HepG2 (cell line): ENCODE measurements at regions not wholly inside any gene's neighbourhood (a gene's known extent, or its start where the extent isn't known, plus 50 kb on each side); places are given as distances from the start of the nearest gene placed in this dataset.

Source experiments
- ATAC-seq: fragments of 200-7000 bp; cut with Tn5 transposase; 3 replicates; pipeline ENCODE4 v1.9.1; 2020; ENCODE audit warnings: mild to moderate bottlenecking, moderate library complexity
- BruUV-seq: library from RNA; stranded (reverse); fragments of 400-500 nt; replicated peaks from 2 replicates; lab custom pipeline; 2021; lab: Mats Ljungman, UMichigan
- CTCF ChIA-PET: fragments of 300-600 bp; formaldehyde crosslinking; extraction: SDS; loops from one replicate; lab custom pipeline; 2021; ENCODE audit warnings: low total read pairs, inconsistent platforms, low intra/inter-chr PET ratio; lab: Yijun Ruan, JAX
- POLR2A ChIA-PET: fragments of 350-600 bp; sonication (Branson Sonifier 250); formaldehyde crosslinking; loops from one replicate; lab custom pipeline; 2020; ENCODE audit warnings: antibody characterized with exemption, inconsistent platforms; lab: Yijun Ruan, JAX
- DNase-seq: peaks from one replicate; pipeline ENCODE4 v3.0.0-alpha.2; 2015; ENCODE audit warnings: low spot score
- FAIRE-seq: peaks from 3 replicates; lab custom pipeline; 2011; peaks lifted over from hg19 to GRCh38; lab: Jason Lieb, UNC
- H2AFZ ChIP-seq: one replicate; pipeline ENCODE4 v1.6.1; 2011; ENCODE audit warnings: low read length, inconsistent platforms
- H3K27ac ChIP-seq: fragments of 300-600 bp; 3 replicates; pipeline ENCODE4 v1.8.0; 2011; ENCODE audit warnings: mixed run types, mild to moderate bottlenecking, mixed read lengths, low read length, inconsistent platforms; ENCODE audit not compliant: insufficient read depth; ENCODE audit errors: extremely low read length
- H3K27me3 ChIP-seq, 2 experiments: fragments of 200-600 bp in 1 of 2; 2 replicates in 1 of 2; 3 replicates in 1 of 2; pipeline versions ENCODE4 v1.6.0 to v1.8.0; 2011; ENCODE audit warnings: low read length in 2 of 2, mild to moderate bottlenecking in 2 of 2, moderate library complexity in 2 of 2, inconsistent platforms in 1 of 2; ENCODE audit not compliant: insufficient read depth in 2 of 2, control insufficient read depth in 1 of 2
- H3K36me3 ChIP-seq, 2 experiments: fragments of 200-600 bp in 1 of 2; replicated peaks in 1 of 2; 2 replicates in 1 of 2; 3 replicates in 1 of 2; pipeline versions ENCODE4 v1.5.1 to v1.8.0; 2011; ENCODE audit warnings: low read length in 2 of 2, inconsistent platforms in 1 of 2; ENCODE audit not compliant: insufficient read depth in 2 of 2, control insufficient read depth in 1 of 2
- H3K4me1 ChIP-seq: 2 replicates; pipeline ENCODE4 v1.5.1; 2012; ENCODE audit warnings: low read length, inconsistent platforms; ENCODE audit not compliant: insufficient read depth
- H3K4me2 ChIP-seq: 2 replicates; pipeline ENCODE4 v1.6.0; 2011; ENCODE audit warnings: low read depth, low read length, inconsistent platforms
- H3K4me3 ChIP-seq, 3 experiments: fragments of 200-600 bp in 1 of 3; sonication (generic), shearing (Covaris generic) in 1 of 3; replicated peaks in 1 of 3; 2 replicates each; pipeline ENCODE4 v1.5.1; 2011 to 2016; ENCODE audit warnings: low read length in 3 of 3, inconsistent platforms in 2 of 3, low read depth in 2 of 3, mild to moderate bottlenecking in 2 of 3, control low read depth in 1 of 3, mixed read lengths in 1 of 3; ENCODE audit not compliant: insufficient read depth in 1 of 3
- H3K79me2 ChIP-seq: one replicate; pipeline ENCODE4 v1.6.1; 2011; ENCODE audit warnings: low read length, inconsistent platforms; ENCODE audit not compliant: insufficient read depth
- H3K9ac ChIP-seq: 2 replicates; pipeline ENCODE4 v1.6.0; 2011; ENCODE audit warnings: mild to moderate bottlenecking, low read depth, low read length, inconsistent platforms; ENCODE audit not compliant: insufficient read depth
- H3K9me3 ChIP-seq: 2 replicates; pipeline ENCODE4 v1.5.1; 2012; ENCODE audit warnings: mild to moderate bottlenecking, low read length
- H4K20me1 ChIP-seq: 2 replicates; pipeline ENCODE4 v1.6.0; 2011; ENCODE audit warnings: inconsistent platforms, mild to moderate bottlenecking, low read length, moderate library complexity; ENCODE audit not compliant: insufficient read depth
- ELF4 ChIP-seq: sonication (generic); formaldehyde crosslinking; IDR thresholded peaks from 2 replicates; pipeline ENCODE4 v1.5.0; 2020; ENCODE audit warnings: missing genetic modification reagents, mild to moderate bottlenecking, moderate library complexity, borderline replicate concordance
- KLF6 ChIP-seq: IDR thresholded peaks from 2 replicates; pipeline ENCODE4 v1.8.0; 2016; ENCODE audit warnings: missing biosample characterization, missing genetic modification reagents
- PHF20 ChIP-seq: sonication (generic); formaldehyde crosslinking; IDR thresholded peaks from 2 replicates; pipeline ENCODE4 v1.5.0; 2020; ENCODE audit warnings: mild to moderate bottlenecking, missing genetic modification reagents
- RBM22 ChIP-seq: fragments of 200-400 bp; formaldehyde crosslinking; optimal IDR thresholded peaks from 2 replicates; pipeline ENCODE3; 2017; ENCODE audit warnings: mild to moderate bottlenecking, low read length, moderate library complexity
- ZNF143 ChIP-seq: sonication (generic); formaldehyde crosslinking; IDR thresholded peaks from 2 replicates; pipeline ENCODE4 v1.4.0; 2020; ENCODE audit warnings: missing genetic modification reagents
- ZNF558 ChIP-seq: sonication (generic); formaldehyde crosslinking; IDR thresholded peaks from 2 replicates; pipeline ENCODE4 v1.9.0; 2022; ENCODE audit warnings: mild to moderate bottlenecking, missing genetic modification reagents, borderline replicate concordance
- WGBS: methylation state at CpG from one replicate; pipeline ENCODE4 v1.1.6; 2017; ENCODE audit warnings: low lambda C conversion rate; 5-methylcytosine and 5-hydroxymethylcytosine counted together
- in situ Hi-C: cut with HindIII; loops from 2 replicates; pipeline ENCODE4 v1.10.0; 2017; ENCODE audit warnings: low pct_unique_long_range_greater_than_20kb; ENCODE audit not compliant: extremely low pct_ligation_motif_present
- intact Hi-C: fragments of 100-400 bp; cut with micrococcal nuclease; formaldehyde crosslinking; loops from one replicate; pipeline ENCODE4 v1.10.0; 2022; ENCODE audit not compliant: unreplicated experiment
- TF ChIP-seq, protein P1 (sequence below): sonication (generic); formaldehyde crosslinking; IDR thresholded peaks from 2 replicates; pipeline ENCODE4 v1.5.1; 2020; ENCODE audit warnings: mild to moderate bottlenecking, missing genetic modification reagents, borderline replicate concordance

DNA sequence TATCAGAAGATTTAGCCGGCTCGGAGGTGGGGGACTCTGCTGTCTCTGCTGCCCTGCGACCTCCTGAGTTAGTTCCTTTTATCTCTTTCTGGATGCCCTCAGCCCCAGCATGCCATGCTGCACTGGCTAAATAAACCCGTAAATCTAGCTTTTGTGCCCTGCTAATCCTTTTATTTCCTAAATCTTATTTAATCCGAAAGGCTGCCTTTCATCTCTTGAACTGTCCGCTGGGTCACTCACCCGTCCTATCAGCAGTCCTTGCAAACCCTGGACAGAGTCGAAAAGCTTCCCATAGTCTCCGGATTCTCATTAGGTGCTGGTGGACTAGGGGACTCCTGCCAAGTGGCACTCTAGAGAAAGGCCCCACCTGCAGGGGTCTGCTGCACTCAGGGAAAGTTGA lies 122.0 kb upstream of the APCDD1 start (continued):
- TF ChIP-seq ZNF558 (CRISPR knock-in tag) (no peak), PHF20 (CRISPR knock-in tag) (no peak), KLF6 (CRISPR knock-in tag) (no peak), ELF4 (no peak), RBM22 (no peak)
- TF ChIP-seq, protein P1, sequence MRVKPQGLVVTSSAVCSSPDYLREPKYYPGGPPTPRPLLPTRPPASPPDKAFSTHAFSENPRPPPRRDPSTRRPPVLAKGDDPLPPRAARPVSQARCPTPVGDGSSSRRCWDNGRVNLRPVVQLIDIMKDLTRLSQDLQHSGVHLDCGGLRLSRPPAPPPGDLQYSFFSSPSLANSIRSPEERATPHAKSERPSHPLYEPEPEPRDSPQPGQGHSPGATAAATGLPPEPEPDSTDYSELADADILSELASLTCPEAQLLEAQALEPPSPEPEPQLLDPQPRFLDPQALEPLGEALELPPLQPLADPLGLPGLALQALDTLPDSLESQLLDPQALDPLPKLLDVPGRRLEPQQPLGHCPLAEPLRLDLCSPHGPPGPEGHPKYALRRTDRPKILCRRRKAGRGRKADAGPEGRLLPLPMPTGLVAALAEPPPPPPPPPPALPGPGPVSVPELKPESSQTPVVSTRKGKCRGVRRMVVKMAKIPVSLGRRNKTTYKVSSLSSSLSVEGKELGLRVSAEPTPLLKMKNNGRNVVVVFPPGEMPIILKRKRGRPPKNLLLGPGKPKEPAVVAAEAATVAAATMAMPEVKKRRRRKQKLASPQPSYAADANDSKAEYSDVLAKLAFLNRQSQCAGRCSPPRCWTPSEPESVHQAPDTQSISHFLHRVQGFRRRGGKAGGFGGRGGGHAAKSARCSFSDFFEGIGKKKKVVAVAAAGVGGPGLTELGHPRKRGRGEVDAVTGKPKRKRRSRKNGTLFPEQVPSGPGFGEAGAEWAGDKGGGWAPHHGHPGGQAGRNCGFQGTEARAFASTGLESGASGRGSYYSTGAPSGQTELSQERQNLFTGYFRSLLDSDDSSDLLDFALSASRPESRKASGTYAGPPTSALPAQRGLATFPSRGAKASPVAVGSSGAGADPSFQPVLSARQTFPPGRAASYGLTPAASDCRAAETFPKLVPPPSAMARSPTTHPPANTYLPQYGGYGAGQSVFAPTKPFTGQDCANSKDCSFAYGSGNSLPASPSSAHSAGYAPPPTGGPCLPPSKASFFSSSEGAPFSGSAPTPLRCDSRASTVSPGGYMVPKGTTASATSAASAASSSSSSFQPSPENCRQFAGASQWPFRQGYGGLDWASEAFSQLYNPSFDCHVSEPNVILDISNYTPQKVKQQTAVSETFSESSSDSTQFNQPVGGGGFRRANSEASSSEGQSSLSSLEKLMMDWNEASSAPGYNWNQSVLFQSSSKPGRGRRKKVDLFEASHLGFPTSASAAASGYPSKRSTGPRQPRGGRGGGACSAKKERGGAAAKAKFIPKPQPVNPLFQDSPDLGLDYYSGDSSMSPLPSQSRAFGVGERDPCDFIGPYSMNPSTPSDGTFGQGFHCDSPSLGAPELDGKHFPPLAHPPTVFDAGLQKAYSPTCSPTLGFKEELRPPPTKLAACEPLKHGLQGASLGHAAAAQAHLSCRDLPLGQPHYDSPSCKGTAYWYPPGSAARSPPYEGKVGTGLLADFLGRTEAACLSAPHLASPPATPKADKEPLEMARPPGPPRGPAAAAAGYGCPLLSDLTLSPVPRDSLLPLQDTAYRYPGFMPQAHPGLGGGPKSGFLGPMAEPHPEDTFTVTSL = no peak

DNA sequence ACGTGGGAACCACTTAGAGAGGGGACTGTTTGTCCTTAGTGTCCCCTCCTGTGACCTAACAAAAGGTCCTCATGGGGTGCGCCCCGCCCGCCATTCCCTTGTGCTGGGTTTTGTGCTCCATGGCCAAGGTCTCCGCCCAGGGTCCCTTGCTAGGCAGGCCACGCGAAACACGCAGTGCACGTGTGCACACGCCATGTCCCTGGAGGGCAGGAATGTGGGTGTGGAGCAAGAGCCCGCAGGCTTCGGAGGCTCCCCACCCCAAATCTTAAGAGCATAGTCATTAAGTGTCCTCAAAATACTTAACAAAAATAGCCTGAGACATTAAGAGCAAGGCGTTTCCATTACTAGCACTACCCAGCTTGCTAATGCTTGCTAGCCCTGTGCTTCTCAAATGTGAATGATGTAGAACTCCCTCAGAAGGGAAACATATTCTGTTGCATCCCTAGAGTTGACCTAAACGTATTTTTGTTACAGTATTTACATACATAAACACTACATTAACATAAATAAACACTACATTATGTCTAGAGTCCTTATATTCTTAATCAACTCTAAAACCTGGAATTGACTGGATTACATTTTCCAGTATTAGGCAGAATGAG lies 117.6 kb upstream of the APCDD1 start:
- Histone ChIP-seq H3K9me3 (no peaks in the 10 kb centered on the region), H3K4me1 (no peaks in the 10 kb centered on the region), H2AFZ (no peak overlapping the region), H3K27me3 (peaks cover 1 to 4% of the 10 kb centered on the region in 2 experiments; a peak in 3 of 5 replicates), H3K4me3 (no peak overlapping the region), H3K36me3 (no peaks in the 10 kb centered on the region), H4K20me1 (no peaks in the 10 kb centered on the region), H3K79me2 (no peaks in the 10 kb centered on the region), H3K27ac (no peak overlapping the region), H3K4me2 (no peak overlapping the region), H3K9ac (no peak overlapping the region)
- ChIA-PET POLR2A (no interaction called here), CTCF (no interaction called here)
- no peak for FAIRE-seq
- intact Hi-C loops (no loop called here), in situ Hi-C loops (no loop called here)
- TF ChIP-seq ZNF143 = no peak
- BruUV-seq = no TSS peak
- no peak for DNase-seq
- ATAC-seq = no peak
- WGBS = 56% methylated on average over 11 of the region's 14 CpGs
